Renal cortical epithelial cell (primary cell): ENCODE measurements at regions not wholly inside any gene's neighbourhood (a gene's known extent, or its start where the extent isn't known, plus 50 kb on each side); places are given as distances from the start of the nearest gene placed in this dataset.
A peak's percentile ranks its signal among the peaks of the same experiment; 100 is the strongest.

Source experiments
- DNase-seq: peaks from one replicate; pipeline ENCODE4 v3.0.0-alpha.2; 2011; ENCODE audit warnings: low read depth

DNA sequence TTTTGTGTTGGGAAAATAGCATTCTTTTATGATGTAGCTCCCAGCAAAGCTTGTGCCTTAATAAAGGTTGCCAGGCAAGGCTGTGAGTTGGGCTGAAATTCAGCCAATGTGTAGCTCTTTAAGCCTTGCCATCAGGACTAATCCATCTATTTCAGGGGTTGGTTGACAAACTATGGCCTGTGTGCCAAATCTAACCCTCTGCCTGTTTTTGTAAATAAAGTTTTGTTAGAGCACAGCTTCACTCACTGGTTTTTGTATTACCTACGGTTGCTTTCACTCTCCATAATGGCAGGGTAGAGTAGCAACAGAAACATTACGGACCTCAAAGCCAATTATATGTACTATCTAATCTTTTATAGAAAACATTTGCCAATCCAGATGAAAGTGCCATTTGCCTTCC lies 638.1 kb upstream of the POT1 start:
- DNase-seq: no peak

DNA sequence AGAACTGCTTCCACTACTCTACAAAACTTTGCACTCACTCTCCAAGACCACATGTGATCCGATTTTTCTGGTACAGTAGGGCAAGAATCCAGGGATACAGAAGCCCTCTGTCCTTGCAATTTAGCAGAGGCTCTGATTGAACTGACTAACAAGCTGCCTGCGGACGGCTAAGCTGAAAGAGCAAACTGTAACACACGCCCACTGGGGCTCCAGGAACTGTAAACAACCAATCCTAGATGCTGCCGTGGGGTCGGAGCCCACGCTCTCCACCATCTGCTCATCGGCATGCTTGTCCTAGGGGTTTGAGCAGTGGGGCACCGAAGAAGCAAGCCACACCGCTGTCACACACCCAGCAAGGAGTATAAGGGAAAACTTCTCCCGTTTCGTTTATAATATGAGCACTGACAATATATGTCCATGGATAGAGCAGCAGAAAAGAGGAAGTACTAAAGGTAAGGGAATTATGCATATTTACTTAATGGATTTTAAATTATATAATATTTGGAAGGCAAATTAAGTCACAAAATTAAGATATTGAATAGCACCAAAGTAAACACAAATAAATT lies 634.4 kb upstream of the POT1 start:
- DNase-seq: no peak

DNA sequence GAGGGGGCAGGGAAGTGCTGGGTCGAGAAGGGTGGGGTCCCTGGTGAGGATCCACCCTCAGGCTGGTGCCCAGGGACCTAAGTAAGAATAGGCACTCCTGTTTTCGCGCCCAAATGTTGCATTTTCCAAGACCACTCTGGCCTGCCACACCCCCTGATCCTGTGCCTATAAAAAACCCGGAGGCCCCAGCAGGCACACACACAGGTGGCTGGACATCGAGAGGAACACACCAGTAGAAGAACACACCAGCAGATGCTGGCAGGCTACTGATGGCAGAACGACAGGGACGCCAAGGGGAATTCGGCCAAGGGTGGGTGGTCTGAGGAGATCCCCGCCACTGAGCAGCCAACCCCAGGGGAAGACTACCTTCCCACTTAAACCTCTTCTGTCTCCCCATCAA lies 633.9 kb upstream of the POT1 start:
- DNase-seq: no peak

DNA sequence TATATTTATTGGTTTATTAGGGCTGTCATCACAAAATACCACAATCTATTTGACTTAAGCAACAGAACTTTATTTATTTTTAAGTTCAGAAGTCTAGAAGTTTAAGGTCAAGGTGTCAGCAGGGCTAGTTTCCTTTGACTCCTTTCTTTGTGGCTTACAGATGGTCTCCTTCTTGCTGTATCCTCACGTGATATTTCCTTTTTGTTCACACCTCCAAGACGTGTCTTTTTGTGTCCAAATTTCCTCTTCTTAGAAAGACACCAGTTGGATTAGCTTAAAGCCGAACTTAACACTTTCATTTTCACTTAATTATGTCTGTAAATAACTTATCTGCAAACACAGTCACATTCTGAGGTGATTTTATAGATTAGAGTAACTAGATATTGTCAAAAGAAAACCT lies 631.4 kb upstream of the POT1 start:
- no peak for DNase-seq

DNA sequence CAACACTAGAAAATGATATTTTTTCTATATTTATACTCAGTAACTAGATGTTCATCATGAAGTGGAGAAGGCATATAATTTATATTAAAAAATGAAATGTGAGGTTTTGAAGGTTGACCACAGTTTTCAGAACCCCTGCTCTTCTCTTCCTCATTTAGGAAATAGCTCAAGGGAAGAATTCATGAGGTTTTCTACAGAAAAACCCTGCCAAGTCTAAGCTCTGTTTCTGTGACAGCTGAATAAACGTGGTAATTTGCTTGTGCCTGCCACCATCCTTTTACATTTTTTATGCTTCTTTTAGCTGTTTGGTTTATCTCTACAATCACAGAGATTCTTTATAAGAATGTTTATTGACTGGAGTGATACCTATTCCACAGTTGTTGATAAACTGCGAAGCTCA lies 630.3 kb upstream of the POT1 start:
- DNase-seq: no peak

DNA sequence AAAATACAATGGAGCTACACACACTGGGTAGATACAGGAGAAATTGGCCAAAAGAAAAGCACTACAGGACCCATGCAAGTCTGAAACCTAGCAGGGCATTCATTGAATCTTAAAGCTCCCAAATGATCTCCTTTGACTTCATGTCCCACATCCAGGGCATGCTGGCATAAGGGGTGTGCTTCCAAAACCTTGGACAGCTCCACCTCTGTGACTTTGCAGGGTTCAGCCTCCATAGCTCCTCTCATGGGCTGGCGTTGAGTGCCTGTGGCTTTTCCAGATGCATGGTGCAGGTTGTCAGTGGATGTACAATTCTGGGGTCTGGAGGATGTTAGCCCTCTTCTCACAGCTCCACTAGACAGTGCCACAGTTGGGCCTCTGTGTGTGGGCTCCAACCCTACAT lies 626.3 kb upstream of the POT1 start:
- no peak for DNase-seq

DNA sequence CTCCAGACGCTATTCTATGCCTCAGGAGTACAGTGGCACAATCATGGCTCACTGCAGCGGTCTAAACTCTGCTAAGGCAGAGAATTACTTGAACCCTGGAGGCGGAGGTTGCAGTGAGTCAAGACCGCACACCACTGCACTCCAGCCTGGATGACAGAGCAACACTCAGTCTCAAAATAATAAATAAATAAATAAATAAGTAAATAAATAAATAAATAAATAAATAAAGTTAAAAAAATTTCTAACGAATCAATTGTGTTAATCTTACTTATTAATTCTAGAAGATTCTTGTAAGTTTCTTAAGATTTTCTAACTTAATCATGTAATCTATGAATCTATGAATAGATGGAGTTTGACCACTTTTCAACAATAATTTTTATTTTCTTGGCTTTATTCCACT lies 621.4 kb upstream of the POT1 start:
- DNase-seq: no peak

DNA sequence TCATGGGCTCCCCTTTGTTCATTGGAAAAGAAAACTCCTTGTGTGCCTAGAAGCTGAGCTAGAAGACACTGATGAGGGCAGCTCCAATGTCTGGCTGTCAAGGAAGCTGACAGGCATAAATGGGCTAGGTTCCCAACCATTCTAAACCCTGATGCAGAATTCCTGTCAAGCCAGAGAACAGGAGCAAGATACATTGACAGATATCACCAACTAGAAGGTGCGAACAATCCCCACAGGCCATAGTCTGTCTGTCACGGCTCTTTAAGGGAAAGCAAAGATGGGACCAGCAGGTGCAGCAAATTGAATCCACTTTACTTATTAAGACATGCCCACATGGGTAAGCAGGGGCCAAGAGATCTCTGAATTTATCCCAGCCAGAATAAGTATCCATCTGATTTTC lies 617.9 kb upstream of the POT1 start:
- DNase-seq: no peak

DNA sequence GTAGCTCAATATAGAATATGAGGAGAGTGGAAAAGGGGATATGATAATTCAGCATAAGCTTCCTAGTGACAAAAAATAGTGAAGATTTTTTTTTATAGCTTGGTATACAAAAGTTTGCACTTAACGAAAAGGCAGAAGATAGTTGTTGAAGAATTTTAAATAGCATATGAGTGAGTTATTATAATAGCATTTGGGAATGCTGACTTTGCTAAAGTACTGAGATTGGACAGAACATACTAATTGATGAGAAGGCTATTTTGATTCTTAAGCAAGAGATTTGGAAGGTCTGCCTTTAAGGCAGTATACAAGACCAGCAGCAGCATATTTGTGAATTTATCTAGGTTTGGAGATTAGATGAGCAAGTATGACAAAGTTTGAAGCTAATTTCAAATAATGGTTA lies 600.9 kb upstream of the POT1 start:
- no peak for DNase-seq

DNA sequence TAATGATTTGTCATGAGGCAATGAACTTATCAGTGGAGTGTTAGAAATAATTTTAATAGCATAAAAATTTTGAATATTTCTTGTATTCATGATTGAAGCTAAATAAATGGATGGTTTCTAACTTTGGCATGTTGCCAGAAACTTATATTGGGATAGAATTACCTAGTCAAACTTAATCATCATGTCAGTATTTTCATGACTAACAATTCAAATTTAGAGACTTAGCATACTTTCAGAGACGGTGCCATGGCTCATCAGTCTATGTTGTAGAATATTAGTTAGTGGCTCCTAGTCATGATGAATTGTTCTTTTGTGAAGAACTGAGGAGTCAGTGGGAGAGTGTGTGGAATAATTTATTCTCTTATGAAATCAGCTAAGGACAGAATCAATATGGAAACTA lies 599.6 kb upstream of the POT1 start:
- peak; percentile 7 for DNase-seq

DNA sequence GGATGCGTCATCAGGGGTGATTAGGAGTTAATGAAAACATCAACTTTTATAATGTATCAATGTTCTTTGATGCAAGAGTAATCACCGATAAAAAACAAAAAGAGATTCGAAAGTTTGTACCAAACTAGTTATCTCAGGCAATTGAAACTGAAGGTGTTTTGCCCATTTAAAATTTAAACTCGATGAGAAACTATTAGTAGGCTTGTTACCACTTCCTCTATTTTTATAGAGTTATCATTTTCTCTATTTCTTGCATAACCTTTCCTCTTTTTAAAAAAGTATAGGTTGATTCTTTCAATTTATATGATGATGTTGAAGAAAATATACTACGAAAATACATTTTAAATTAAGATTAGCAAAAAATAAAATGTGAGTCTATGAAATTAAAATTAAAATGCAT lies 597.3 kb upstream of the POT1 start:
- DNase-seq: no peak

DNA sequence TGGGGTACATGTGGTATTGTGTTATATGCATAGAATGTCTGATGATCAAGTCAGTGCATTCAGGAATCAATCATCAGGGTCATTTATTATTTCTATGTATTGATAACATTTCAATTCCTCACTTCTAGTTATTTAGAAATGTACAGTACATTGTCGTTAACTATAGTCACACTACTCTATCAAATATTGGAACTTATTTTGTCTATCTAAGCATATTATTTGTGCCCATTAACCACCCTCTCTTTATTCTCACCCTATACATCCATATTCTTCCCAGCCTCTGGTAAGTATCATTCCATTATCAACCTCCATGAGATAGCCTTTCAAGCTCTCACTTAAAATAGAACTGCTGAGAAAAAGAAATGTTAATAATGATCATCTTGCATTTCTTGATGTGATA lies 596.5 kb upstream of the POT1 start:
- DNase-seq: no peak

DNA sequence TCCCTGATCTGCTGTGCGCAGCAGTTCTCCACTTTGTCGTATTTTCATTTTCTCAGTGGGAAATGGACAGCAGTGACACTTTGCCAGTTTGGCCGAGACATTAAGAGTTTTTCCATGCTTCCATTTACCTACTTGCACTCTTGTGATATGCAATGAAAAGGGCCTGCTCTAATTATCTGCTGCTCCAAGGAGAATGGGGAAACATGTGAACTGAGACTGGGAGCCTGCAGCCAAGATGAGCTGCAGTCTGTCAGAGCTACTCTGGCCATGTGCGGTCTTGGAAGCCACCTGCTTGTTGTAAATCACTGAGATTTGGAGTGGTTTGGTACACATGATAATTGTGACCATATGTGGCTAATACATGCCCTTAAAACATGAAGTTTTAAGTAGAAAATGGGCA lies 586.6 kb upstream of the POT1 start:
- DNase-seq: no peak

DNA sequence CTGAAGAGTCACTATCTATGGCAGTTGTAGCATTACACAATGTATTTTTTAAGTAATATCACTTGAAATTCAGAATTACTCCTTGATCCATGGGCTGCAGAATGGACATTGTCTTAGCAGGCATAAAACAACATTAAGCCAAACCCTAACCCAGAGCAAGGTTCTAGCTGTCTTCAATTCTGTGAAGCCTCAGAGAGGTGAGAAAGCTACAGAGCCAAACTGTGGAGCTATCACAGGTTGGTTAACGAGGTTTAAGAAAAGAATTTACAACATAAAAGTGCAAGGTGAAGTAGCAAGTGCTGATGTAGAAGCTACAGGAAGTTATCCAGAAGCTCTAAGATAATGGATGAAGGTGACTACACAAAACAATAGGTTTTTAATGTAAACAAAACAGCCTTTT lies 582.7 kb upstream of the POT1 start:
- no peak for DNase-seq

DNA sequence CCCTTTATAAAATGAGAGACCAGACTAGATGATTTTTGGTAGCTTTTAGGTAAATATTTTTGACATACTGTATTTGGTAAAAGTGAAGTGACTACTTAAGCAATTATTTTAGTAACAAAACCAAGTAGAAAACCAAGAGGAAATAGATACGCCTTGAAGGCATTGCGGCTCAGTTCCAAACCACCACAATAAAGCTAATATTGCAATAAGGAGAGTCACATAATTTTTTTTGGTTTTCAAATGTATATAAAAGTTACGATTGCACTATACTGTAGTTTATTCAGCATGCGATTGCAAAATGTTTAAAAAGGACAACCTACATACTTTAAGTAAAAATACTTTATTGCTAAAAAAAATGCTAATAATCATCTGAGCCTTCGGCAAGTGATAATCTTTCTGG lies 581.7 kb upstream of the POT1 start:
- DNase-seq: no peak

DNA sequence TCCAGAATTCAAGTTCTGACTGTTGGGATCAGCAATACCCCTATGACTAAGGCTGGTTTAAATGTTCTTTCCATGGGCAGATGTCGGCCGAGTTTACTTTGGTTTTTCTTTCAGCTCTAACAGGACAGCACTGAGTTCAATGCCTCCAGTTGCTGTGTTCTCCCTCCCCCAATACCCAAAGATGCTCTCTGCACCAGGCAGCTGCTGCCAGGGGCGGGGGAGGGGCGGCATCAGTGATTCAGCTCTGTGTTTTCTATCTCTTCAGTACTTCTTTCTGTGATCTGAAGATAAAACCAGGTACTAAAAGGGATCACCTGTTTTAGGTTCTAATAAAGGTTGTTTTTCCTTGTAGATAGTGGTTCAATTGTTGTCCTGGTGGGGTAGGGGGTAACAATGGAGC lies 576.7 kb upstream of the POT1 start:
- no peak for DNase-seq

DNA sequence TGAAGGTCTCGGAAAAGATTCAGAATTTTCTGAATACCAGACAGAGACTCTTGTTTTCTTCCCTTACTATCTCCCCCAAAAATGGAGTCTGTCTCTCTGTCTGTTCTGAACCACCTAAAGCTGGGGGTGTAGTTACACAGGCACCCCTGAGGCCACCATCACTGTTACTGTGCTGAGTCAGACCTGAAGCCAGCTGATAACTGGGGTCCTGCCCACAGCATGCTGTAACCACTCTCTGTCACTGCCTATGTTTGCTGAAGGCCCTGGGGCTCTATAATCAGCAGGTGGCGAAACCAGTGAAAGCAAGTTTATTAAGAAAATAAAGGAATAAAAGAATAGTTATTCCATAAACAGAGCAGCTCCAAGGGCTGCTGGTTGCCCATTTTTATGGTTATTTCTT lies 575.2 kb upstream of the POT1 start:
- no peak for DNase-seq

DNA sequence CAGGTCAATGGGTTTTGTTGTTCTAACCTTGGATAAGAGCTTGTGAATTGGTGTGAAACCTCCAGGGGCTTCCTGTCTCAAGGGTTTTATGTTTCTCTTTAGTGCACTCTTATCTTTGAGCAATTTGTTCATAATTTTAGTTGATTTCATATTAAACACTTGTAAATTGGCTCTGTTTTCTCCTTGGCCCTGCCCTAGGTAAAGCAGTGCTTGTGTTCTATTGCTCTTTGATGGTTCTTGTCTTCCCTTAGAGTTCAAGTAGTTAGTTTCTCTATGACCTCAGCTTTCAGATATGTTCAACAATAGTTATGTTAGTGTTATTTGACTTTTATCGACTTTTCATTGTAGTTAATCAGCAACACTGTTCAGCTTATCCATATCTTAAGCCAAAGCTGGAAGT lies 566.4 kb upstream of the POT1 start:
- no peak for DNase-seq

DNA sequence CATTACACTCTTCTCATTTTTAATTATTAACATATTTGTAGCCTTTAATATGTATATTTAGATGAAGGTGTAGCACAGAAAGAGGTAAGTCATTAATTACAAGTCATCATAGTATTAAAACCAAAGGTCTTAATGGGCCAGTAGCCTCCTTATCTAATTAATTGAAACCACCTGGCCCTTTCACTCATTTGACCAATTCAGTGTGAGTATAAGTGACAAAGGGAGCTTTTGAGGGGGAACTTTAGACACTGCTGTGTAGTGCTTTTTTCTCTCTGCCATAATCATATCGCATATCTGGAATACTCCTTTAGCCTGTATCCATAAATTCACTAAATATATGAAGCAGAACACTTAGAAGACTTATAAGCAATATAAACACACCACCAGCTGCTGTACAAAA lies 562.9 kb upstream of the POT1 start:
- DNase-seq: no peak

DNA sequence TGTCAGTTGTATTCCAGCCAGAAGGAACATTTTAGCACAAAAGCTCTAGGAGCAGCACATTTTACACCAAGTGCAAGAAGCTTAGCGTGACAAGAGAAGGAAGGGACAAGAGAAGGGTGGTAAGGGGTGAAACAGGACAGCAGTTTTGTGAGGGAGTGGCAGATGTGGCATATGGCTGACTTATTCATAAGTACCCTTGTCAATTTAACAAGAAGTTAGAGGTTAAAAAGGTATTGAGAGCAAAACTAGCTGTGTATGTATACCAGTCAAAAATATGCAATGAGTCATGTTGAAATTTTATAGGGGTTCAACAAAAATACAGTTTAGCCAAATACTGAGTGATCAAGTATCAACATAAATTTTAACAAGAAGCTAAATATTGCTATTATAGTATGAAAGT lies 561.5 kb upstream of the POT1 start:
- no peak for DNase-seq

DNA sequence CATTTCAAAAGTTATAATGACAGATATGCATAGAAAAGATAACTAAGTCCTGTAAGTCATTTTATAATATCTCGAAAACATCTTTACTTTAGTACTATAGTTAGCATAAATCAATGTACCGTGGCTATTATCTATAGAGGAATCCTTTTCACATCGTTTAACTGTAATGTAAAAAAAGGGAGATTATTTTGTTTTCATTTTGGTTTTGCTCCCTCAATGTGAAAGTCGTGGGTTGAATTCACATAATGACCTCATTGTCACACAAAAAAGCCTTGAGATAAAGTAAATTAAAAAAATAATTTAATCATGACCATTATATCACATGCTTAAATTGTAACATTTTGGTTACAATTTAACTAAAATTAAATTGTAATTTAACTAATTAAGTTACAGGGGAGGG lies 560.5 kb upstream of the POT1 start:
- DNase-seq: no peak

DNA sequence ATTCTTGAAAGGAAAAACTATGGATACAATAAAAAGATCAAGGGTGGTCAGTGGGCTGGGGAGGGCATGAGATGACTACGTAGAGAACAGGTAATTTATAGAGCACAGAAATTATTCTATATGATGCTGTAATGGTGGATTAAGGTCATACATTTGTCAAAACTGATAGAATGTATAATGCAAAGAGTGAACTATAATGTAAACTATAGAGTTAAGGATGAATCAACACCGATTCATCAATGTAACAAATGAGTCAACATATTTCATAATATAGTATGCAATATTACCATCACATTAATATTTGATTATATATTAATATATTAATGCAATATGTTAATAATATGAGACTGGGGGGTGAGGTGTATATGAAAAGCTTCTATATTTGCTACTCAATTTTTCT lies 555.6 kb upstream of the POT1 start:
- DNase-seq: no peak

DNA sequence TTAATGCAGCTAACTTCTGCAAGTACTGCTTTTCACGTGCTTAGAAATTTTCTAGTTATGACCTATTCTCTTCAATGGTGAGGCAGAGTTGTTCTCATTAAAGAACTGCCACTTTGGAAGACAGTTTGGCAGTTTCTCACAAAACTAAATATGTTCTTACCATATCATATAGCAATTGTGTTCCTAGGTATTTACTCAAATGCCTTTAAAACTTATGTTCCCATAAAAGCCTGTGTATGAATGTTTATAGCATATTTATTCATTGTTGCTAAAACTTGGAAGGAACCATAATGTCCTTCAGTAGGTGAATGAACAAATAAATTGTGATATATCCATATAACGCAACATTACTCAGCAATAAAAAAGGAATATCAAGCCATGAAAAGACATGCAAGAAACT lies 555.1 kb upstream of the POT1 start:
- DNase-seq: no peak

DNA sequence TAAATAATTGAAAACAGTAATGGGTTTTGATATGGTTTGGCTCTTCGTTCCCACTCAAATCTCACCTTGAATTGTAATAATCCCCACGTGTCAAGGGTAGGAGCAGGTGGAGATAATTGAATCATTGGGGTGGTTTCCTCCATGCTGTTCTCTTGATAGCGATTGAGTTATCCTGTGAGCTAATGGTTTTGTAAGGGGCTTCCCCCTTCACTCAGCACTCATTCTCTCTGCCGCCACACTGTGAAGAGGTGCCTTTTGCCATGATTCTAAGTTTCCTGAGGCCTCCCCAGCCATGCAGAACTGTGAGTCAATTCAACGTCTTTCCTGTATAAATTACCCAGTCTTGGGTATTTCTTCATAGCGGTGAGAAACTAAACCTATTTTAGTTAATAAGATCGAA lies 551.7 kb upstream of the POT1 start:
- DNase-seq: no peak

DNA sequence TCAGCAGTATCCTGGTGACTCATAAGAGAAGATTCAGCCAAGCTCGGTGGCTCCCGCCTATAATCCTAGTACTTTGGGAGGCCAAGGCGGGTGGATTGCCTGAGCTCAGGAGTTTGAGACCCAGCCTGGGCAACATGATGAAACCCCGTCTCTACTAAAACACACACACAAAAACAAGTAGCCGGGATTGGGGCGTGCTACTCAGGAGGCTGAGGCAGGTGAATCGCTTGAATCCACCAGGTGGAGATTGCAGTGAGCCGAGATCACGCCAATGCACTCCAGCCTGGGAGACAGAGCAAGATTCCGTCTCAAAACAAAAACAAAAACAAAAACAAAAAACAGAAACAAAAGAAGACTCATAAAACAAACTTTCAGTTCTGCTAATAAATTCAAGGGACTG lies 551.1 kb upstream of the POT1 start:
- no peak for DNase-seq
